Liver (tissue), 3 donors: ENCODE measurements at regions not wholly inside any gene's neighbourhood (a gene's known extent, or its start where the extent isn't known, plus 50 kb on each side); places are given as distances from the start of the nearest gene placed in this dataset.

ENCODE experiments used
- CTCF ChIP-seq: fragments of 150-350 bp; IDR thresholded peaks from 2 replicates; pipeline ENCODE4 v1.5.1; 2017; ENCODE audit warnings: improper control_type of control experiment, low read depth, low read length; ENCODE audit not compliant: missing input control
- RAD21 ChIP-seq, 2 donors: IDR thresholded peaks; 2 replicates each; pipeline ENCODE4 v1.6.1; 2016; ENCODE audit warnings: antibody characterized with exemption in 2 of 2, mild to moderate bottlenecking in 2 of 2
- REST ChIP-seq: IDR thresholded peaks from 2 replicates; pipeline ENCODE4 v1.6.1; 2016; ENCODE audit warnings: antibody characterized with exemption, mild to moderate bottlenecking
- TAF1 ChIP-seq: conservative IDR thresholded peaks from 2 replicates; pipeline ENCODE4 v1.6.1; 2016; ENCODE audit warnings: antibody characterized with exemption, mild to moderate bottlenecking
- donor health status: healthy.
- donor health status: healthy.

- TF ChIP-seq CTCF, result no peak
- TF ChIP-seq REST, result no peak
- TF ChIP-seq RAD21 (IDR thresholded peaks at IDR 0.05), result no peak
- no peak for TF ChIP-seq TAF1
These were observed 123.7 kb upstream of the NABP1 start for GRCh38 chr2:191554240-191554639.
